ENCODE measurements at regions not wholly inside any gene's neighbourhood (a gene's known extent, or its start where the extent isn't known, plus 50 kb on each side); places are given as distances from the start of the nearest gene placed in this dataset.
"Not testable (repeated sequence)": the region's sequence is repeated elsewhere in the genome, so short reads cannot be mapped to it uniquely, and the experiment has no call there.

DNA sequence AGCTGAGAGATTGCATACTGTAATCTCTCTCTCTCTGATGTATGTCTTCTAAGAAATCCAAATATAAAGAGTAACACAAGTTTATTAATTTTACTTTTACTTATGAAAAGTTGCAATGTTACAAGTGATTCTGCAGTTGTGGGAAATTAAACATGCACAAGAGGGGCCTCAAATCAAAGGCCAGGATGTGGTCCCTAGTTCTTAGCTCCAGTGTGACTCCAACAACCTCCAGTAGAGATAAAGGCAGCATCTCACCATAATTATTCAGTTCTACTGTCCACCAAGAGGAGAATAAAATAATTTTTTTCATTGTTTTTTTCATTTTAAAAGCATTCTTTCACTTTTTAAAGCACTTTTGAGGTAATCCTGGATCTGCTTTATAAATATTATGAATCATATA lies 223.3 kb downstream of the RAP2B start:
- no peak overlapping the region for H3K4me3 ChIP-seq (ENCODE audit: low read depth, low read length)
- DNase-seq (ENCODE audit: extremely low spot score), result no peak
- no peak overlapping the region for H3K27ac ChIP-seq (ENCODE audit: low read depth)
- no peaks in the 10 kb centered on the region for H3K4me1 ChIP-seq (ENCODE audit: insufficient read depth)
- H3K36me3 ChIP-seq (ENCODE audit: insufficient read depth), result no peaks in the 10 kb centered on the region

DNA sequence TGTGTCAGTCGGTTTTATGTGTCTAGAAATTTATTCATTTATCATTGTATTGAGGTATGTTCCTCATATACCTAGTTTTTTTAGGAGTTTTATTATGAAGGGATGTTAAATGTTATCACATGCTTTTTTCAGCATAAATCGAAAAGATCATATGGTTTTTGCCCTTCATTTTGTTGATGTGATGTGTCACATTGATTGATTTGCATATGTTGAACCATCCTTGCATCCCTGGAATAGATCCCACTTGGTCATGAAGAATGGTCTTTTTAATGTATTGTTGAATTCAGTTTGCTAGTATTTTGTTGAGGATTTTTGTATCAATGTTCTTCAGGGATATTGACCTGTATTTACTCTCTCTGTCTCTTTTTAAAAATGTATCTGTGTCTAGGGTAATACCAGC lies 230.3 kb downstream of the RAP2B start:
- Histone ChIP-seq H3K4me3 (ENCODE audit: low read depth, low read length) (no peak overlapping the region), H3K4me1 (ENCODE audit: insufficient read depth) (no peaks in the 10 kb centered on the region), H3K36me3 (ENCODE audit: insufficient read depth) (no peaks in the 10 kb centered on the region), H3K27ac (ENCODE audit: low read depth) (no peak overlapping the region)
- 92% methylated on average over 2 of the region's 2 CpGs for WGBS
- no peak for DNase-seq (ENCODE audit: extremely low spot score)

DNA sequence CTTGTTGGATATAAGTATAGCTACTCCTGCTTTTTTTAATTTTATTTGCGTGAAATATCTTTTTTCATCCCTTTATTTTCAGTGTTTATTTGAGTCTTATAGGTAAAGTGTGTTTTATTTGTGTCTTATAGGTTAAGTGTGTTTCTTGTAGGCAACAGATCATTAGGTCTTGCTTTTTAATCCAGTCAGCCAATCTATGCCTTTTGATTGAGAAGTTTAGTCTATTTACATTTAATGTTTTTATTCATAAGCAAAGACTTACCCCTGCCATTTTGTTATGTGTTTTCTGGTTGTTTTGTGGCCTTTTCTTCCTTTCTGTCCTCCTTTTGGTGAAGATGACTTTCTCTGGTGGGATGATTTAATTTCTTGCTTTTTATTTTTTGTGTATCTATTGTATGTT lies 232.0 kb downstream of the RAP2B start:
- H3K36me3 ChIP-seq (ENCODE audit: insufficient read depth), result no peaks in the 10 kb centered on the region
- no peaks in the 10 kb centered on the region for H3K4me1 ChIP-seq (ENCODE audit: insufficient read depth)
- H3K4me3 ChIP-seq (ENCODE audit: low read depth, low read length), result no peak overlapping the region
- 94% methylated on average over 1 of the region's 1 CpG for WGBS
- no peak overlapping the region for H3K27ac ChIP-seq (ENCODE audit: low read depth)
- no peak for DNase-seq (ENCODE audit: extremely low spot score)

DNA sequence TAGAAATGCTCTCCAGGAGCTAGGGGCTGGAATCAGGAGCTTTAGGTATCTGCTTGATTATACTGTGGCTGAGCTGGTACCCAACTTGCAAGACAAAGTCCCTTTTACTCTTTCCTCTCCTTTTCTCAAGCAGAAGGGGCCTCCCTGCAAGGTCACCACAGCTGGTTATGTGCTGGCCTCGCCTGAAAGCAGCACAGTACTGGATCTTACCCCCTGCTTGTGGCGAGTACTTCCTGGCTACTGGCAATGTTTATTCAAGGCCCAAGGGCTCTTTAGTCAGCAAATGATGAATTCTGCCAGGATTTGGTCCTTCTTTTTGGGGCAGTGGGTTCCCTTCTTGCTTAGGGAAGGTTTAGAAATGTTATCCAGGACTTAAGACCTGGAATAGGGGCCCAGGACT lies 234.6 kb downstream of the RAP2B start:
- Histone ChIP-seq H3K27ac (ENCODE audit: low read depth) (no peak overlapping the region), H3K4me1 (ENCODE audit: insufficient read depth) (no peaks in the 10 kb centered on the region), H3K36me3 (ENCODE audit: insufficient read depth) (no peaks in the 10 kb centered on the region), H3K4me3 (ENCODE audit: low read depth, low read length) (no peak overlapping the region)
- no peak for DNase-seq (ENCODE audit: extremely low spot score)
- WGBS, result 89% methylated on average over 2 of the region's 2 CpGs

DNA sequence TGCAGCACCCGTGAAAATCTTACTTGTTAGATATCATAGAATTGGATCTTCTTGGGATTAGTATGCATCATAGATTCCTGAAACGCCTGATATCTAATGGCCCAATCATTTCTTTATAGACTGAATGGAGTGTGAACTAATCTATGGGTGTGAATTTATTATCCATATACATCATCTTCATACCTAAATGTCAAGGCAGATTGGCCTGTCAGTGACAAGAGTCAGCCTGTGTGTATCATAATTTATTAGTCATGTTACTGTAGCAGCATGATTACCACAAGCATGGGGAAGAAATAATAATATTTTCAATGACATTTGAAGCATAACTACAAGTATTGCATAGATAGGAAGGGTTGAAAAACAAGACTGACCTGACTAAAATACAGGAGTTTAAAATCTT lies 235.8 kb downstream of the RAP2B start:
- 47% methylated on average over 2 of the region's 2 CpGs for WGBS

DNA sequence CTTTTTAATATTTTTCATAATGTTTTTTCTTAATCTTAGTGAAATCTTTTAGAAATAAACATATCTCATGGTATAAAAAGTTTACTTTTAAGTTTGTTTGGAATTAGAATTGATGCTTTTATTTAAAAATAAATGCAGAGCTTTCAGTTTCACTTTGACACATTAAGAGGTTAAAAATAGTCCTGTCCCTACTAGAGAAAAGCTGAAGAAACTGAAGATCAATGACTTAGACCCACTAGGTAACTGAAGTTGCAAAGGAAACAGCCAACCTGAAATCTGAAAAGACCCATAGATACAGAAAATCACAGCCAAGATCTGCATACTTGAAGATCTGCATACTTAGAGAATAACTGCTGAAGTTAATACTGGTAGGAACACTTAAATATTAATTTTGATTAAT lies 237.6 kb downstream of the RAP2B start:
- Histone ChIP-seq H3K27ac (ENCODE audit: low read depth) (no peak overlapping the region), H3K4me1 (ENCODE audit: insufficient read depth) (no peaks in the 10 kb centered on the region), H3K4me3 (ENCODE audit: low read depth, low read length) (no peak overlapping the region), H3K36me3 (ENCODE audit: insufficient read depth) (no peaks in the 10 kb centered on the region)
- DNase-seq (ENCODE audit: extremely low spot score), result no peak

More for the DNA sequence above, 235.8 kb downstream of the RAP2B start:
- H3K4me1 ChIP-seq (ENCODE audit: insufficient read depth), result no peaks in the 10 kb centered on the region
- H3K27ac ChIP-seq (ENCODE audit: low read depth), result no peak overlapping the region
- H3K4me3 ChIP-seq (ENCODE audit: low read depth, low read length), result no peak overlapping the region
- no peaks in the 10 kb centered on the region for H3K36me3 ChIP-seq (ENCODE audit: insufficient read depth)
- DNase-seq (ENCODE audit: extremely low spot score), result no peak

DNA sequence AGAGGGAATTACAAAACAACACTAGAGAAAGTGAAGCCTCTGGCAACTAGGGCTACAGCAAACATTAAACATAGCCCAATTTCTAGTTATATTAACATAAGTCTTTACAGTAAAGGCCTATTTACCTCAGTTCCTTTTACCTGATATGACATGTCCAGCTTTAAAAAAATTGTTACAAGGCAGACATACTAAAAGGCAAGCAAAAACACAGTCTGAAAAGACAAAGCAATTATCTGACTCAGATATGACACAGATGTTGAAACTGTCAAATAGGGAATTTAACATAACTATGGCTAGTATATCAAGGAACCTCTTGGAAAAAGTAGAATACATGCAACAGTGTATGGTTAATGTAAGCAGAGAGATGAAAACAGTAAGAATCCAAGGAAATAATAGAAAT lies 238.6 kb downstream of the RAP2B start:
- no peak for DNase-seq (ENCODE audit: extremely low spot score)
- no peak overlapping the region for H3K4me3 ChIP-seq (ENCODE audit: low read depth, low read length)
- H3K36me3 ChIP-seq (ENCODE audit: insufficient read depth), result no peaks in the 10 kb centered on the region
- no peaks in the 10 kb centered on the region for H3K4me1 ChIP-seq (ENCODE audit: insufficient read depth)
- H3K27ac ChIP-seq (ENCODE audit: low read depth), result no peak overlapping the region

DNA sequence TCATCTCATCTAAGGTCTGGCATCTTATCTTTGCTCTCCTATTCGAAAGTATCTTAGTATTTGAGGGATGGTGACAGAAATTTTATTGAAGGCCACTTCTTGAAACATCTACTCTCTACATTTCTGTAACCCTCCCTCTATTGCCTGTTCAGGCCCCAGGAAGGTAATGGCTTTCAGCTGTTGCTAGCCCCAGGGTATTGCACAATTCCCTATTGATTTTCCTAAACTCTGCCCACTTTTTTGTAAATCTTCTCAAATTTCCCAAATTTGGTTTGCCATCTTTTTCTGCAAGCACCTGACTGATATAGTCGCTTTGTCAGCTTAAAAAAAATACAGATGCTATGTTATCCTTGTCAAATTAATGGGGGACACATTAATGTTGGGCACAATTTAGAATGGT lies 242.1 kb downstream of the RAP2B start:
- Histone ChIP-seq H3K4me1 (ENCODE audit: insufficient read depth) (no peaks in the 10 kb centered on the region), H3K36me3 (ENCODE audit: insufficient read depth) (no peaks in the 10 kb centered on the region), H3K4me3 (ENCODE audit: low read depth, low read length) (no peak overlapping the region), H3K27ac (ENCODE audit: low read depth) (no peak overlapping the region)
- WGBS, result 46% methylated on average over 2 of the region's 2 CpGs
- DNase-seq (ENCODE audit: extremely low spot score), result no peak

DNA sequence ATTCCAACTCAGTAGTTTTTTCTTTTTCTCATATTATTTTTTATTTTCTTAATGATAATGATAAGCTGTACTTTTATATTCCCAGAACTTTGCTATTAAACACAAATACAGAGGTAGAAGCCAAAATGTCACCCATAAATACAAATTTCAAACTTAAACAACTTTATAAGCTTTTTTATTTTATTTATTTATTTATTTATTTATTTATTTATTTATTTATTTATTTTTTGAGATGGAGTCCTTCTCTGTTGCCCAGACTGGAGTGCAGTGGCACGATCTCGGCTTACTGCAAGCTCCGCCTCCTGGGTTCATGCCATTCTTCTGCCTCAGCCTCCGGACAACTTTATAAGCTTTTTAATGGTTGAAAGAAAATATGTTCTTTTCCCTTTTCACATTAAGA lies 243.3 kb downstream of the RAP2B start:
- not testable (repeated sequence) for H3K4me1 ChIP-seq (ENCODE audit: insufficient read depth); DNase-seq (ENCODE audit: extremely low spot score); H3K27ac ChIP-seq (ENCODE audit: low read depth); H3K4me3 ChIP-seq (ENCODE audit: low read depth, low read length); H3K36me3 ChIP-seq (ENCODE audit: insufficient read depth)
- 82% methylated on average over 4 of the region's 4 CpGs for WGBS

DNA sequence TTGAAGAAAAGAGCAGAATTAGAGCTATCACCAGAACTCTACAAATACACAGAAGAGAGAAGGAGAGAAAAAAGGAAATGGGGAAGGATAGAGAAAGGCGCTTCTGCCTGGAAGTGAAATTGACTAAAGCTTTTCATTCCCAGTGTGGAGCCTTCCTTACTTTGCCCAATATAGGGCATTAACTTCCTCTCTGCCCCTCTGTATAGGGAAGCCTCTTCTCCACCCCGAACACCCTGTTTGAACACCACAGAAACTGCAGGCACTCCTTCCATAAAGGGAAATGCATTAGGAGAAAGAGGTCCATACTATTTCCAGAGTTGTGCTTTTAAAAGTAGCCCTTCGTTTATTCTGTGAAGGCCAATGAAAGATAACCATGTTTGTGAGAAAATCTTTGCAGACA lies 248.5 kb downstream of the RAP2B start:
- 73% methylated on average over 3 of the region's 3 CpGs for WGBS
- Histone ChIP-seq H3K27ac (ENCODE audit: low read depth) (no peak overlapping the region), H3K4me1 (ENCODE audit: insufficient read depth) (no peaks in the 10 kb centered on the region), H3K4me3 (ENCODE audit: low read depth, low read length) (no peak overlapping the region), H3K36me3 (ENCODE audit: insufficient read depth) (no peaks in the 10 kb centered on the region)
- no peak for DNase-seq (ENCODE audit: extremely low spot score)

DNA sequence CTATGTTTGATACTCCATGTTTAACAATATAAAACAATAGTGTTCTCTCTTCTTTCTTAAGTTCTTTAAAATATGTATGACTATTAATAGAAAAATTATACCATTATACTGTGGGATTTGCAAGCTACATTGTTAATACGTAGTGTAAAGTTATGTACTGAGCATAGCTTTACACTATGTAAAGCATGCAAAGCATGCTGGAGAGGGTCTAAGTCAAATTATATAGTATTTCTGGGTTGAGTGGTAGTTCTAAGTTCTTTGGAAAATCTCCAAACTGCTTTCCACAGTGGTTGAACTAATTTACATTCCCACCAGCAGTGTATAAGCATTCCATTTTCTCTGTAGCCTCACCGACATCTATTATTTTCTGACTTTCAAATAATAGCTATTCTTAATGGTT lies 253.0 kb downstream of the RAP2B start:
- 79% methylated on average over 2 of the region's 2 CpGs for WGBS
- no peak for DNase-seq (ENCODE audit: extremely low spot score)

DNA sequence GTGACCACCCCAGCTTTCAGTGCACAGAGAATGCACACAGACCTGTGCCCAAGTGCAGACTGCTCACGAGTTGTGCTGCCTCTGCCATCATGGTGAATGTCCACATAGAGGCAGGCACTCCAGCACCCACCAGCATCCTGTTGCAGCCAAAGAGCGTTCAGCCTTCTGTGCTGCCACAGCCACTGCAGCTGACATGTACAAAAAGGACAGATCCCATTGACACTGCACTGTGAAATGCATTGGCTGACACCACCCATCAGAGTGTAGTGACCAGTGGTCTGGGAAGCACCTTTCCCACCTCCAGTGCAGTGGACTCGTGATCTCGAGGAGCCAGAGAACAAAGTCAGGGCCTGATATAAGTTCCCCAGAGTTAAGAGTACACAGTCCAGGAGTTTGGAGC lies 260.3 kb downstream of the RAP2B start:
- no peaks in the 10 kb centered on the region for H3K4me1 ChIP-seq (ENCODE audit: insufficient read depth)
- no peak overlapping the region for H3K27ac ChIP-seq (ENCODE audit: low read depth)
- no peak overlapping the region for H3K4me3 ChIP-seq (ENCODE audit: low read depth, low read length)
- H3K36me3 ChIP-seq (ENCODE audit: insufficient read depth), result no peaks in the 10 kb centered on the region
- WGBS, result 94% methylated on average over 4 of the region's 4 CpGs
- DNase-seq (ENCODE audit: extremely low spot score), result no peak

More for the DNA sequence above, 253.0 kb downstream of the RAP2B start:
- H3K4me3 ChIP-seq (ENCODE audit: low read depth, low read length), result no peak overlapping the region
- H3K27ac ChIP-seq (ENCODE audit: low read depth), result no peak overlapping the region
- no peaks in the 10 kb centered on the region for H3K36me3 ChIP-seq (ENCODE audit: insufficient read depth)
- H3K4me1 ChIP-seq (ENCODE audit: insufficient read depth), result no peaks in the 10 kb centered on the region

DNA sequence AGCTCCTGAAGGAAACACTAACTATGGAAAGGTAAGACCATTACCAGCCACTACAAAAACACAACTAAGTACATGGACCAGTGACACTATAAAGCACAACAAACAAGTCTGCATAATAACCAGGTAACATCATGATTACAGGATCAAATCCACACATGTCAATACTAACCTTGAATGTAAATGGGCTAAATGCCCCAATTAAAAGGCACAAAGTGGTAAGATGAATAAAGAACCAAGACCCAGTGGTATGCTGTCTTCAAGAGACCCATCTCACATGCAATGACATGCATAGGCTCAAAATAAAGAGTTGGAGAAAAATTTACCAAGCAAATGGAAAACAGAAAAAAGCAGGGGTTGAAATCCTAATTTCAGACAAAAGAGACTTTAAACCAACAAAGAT lies 261.8 kb downstream of the RAP2B start:
- H3K4me1 ChIP-seq (ENCODE audit: insufficient read depth); H3K4me3 ChIP-seq (ENCODE audit: low read depth, low read length); DNase-seq (ENCODE audit: extremely low spot score); H3K36me3 ChIP-seq (ENCODE audit: insufficient read depth); H3K27ac ChIP-seq (ENCODE audit: low read depth): not testable (repeated sequence)

DNA sequence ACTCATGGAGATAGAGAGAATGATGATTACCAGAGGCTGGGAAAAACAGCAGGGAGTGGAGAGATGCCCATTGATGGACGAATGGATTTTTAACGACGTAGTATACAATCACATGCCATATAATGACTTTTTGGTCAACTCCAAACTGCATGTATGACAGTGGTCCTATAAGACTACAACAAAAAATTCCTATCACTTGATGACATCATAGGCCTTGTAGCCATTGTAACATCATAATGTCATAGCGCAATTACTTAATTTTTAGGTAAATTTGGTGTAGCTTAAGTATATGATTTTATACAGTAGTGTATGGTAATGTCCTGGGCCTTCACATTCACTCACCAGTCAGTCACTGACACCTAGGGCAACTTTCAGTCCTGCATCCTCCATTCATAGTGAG lies 264.3 kb downstream of the RAP2B start:
- DNase-seq (ENCODE audit: extremely low spot score), result no peak
- H3K4me3 ChIP-seq (ENCODE audit: low read depth, low read length), result no peak overlapping the region
- 97% methylated on average over 4 of the region's 4 CpGs for WGBS
- H3K36me3 ChIP-seq (ENCODE audit: insufficient read depth), result no peaks in the 10 kb centered on the region
- H3K27ac ChIP-seq (ENCODE audit: low read depth), result no peak overlapping the region
- no peaks in the 10 kb centered on the region for H3K4me1 ChIP-seq (ENCODE audit: insufficient read depth)

DNA sequence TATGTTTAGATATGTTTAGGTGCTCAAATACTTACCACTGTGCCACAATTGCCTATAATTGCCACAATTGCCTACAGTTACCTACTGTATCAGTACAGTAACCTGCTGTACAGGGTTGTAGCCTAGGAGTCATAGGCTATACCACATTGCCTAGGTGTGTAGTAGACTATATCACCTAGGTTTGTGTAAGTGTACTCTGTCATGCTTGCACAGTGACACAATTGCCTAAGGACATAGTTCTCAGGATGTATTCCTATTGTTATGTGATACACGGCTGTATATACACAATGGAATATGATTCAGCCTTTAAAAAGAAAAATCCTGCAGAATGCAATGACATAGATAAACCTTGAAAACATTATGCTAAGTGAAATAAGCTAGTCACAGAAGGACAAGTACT lies 264.8 kb downstream of the RAP2B start:
- no peak overlapping the region for H3K27ac ChIP-seq (ENCODE audit: low read depth)
- H3K4me1 ChIP-seq (ENCODE audit: insufficient read depth), result no peaks in the 10 kb centered on the region
- no peak for DNase-seq (ENCODE audit: extremely low spot score)
- no peak overlapping the region for H3K4me3 ChIP-seq (ENCODE audit: low read depth, low read length)
- no peaks in the 10 kb centered on the region for H3K36me3 ChIP-seq (ENCODE audit: insufficient read depth)
- WGBS, result 91% methylated on average over 1 of the region's 1 CpG

Data from urinary bladder (tissue), 3 donors.